ENCODE measurements at regions not wholly inside any gene's neighbourhood (a gene's known extent, or its start where the extent isn't known, plus 50 kb on each side); places are given as distances from the start of the nearest gene placed in this dataset.

DNA sequence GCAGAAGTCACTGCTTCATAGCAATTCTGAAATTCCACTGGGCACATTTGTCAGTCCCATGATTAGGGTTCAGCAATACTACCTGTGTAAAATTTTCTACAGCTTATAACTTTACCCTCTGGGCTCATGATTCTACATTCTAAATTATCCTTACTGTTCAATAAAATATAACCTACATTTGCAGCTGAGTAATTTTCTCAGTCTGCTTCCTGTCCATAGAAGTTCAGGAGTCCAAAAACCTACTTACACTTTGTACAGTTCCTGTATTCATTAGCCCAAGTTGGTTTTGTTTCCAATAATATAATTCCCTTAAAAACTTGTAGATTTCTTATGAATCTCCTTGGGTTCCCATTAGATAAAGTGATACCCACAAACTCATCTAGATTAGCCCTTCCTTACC is 295.3 kb downstream of the SP3 start:
- TF ChIP-seq ZNF274 (IDR thresholded peaks at IDR 0.05; ENCODE audit: low read depth, low read length) (no peak), SUZ12 (IDR thresholded peaks at IDR 0.05; ENCODE audit: extremely low read depth, insufficient read depth, insufficient read length) (no peak), YY1 (IDR thresholded peaks at IDR 0.05; ENCODE audit: insufficient read depth, insufficient read length) (no peak)
